Endothelial cell (in vitro differentiated cells): ENCODE measurements at regions not wholly inside any gene's neighbourhood (a gene's known extent, or its start where the extent isn't known, plus 50 kb on each side); places are given as distances from the start of the nearest gene placed in this dataset.

Experiments used
- DNase-seq: peaks from one replicate; pipeline ENCODE4 v3.0.0; 2021; ENCODE audit warnings: low spot score
- H3K27ac Mint-ChIP-seq: one replicate; pipeline ENCODE4 v1.8.0; 2021; ENCODE audit warnings: mixed read lengths, inconsistent platforms; ENCODE audit not compliant: unreplicated experiment
- H3K27me3 Mint-ChIP-seq: one replicate; pipeline ENCODE4 v1.8.0; 2021; ENCODE audit warnings: mild to moderate bottlenecking, moderate library complexity, mixed read lengths, inconsistent platforms; ENCODE audit not compliant: unreplicated experiment
- H3K36me3 Mint-ChIP-seq: one replicate; pipeline ENCODE4 v1.8.0; 2021; ENCODE audit warnings: mild to moderate bottlenecking, low read depth, mixed read lengths, inconsistent platforms; ENCODE audit not compliant: unreplicated experiment
- H3K4me1 Mint-ChIP-seq: one replicate; pipeline ENCODE4 v1.8.0; 2021; ENCODE audit warnings: mild to moderate bottlenecking, mixed read lengths, inconsistent platforms; ENCODE audit not compliant: unreplicated experiment
- H3K4me3 Mint-ChIP-seq: one replicate; pipeline ENCODE4 v1.8.0; 2021; ENCODE audit warnings: mild to moderate bottlenecking, mixed read lengths, inconsistent platforms; ENCODE audit not compliant: unreplicated experiment
- H3K9me3 Mint-ChIP-seq: one replicate; pipeline ENCODE4 v1.8.0; 2021; ENCODE audit warnings: mixed read lengths, inconsistent platforms; ENCODE audit not compliant: unreplicated experiment
- TF ChIP-seq, protein P1 (sequence below): fragments of 200-600 bp; sonication (generic); IDR thresholded peaks from one replicate; pipeline ENCODE4 v1.5.0; 2021; ENCODE audit warnings: antibody characterized with exemption; ENCODE audit not compliant: unreplicated experiment

- no peak overlapping the region for H3K4me3 Mint-ChIP-seq
- TF ChIP-seq, protein P1, sequence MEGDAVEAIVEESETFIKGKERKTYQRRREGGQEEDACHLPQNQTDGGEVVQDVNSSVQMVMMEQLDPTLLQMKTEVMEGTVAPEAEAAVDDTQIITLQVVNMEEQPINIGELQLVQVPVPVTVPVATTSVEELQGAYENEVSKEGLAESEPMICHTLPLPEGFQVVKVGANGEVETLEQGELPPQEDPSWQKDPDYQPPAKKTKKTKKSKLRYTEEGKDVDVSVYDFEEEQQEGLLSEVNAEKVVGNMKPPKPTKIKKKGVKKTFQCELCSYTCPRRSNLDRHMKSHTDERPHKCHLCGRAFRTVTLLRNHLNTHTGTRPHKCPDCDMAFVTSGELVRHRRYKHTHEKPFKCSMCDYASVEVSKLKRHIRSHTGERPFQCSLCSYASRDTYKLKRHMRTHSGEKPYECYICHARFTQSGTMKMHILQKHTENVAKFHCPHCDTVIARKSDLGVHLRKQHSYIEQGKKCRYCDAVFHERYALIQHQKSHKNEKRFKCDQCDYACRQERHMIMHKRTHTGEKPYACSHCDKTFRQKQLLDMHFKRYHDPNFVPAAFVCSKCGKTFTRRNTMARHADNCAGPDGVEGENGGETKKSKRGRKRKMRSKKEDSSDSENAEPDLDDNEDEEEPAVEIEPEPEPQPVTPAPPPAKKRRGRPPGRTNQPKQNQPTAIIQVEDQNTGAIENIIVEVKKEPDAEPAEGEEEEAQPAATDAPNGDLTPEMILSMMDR = no peak
- peaks cover 2% of the 10 kb centered on the region for H3K27me3 Mint-ChIP-seq
- no peaks in the 10 kb centered on the region for H3K36me3 Mint-ChIP-seq
- H3K9me3 Mint-ChIP-seq = no peaks in the 10 kb centered on the region
- no peaks in the 10 kb centered on the region for H3K4me1 Mint-ChIP-seq
- H3K27ac Mint-ChIP-seq = no peak overlapping the region
- no peak for DNase-seq
Measured at GRCh38 chr20:11521476-11522365, 396.0 kb upstream of the BTBD3 start.

- H3K27me3 Mint-ChIP-seq = peaks cover 2% of the 10 kb centered on the region
- H3K36me3 Mint-ChIP-seq = no peaks in the 10 kb centered on the region
- no peak for DNase-seq
- no peaks in the 10 kb centered on the region for H3K4me1 Mint-ChIP-seq
- no peak overlapping the region for H3K4me3 Mint-ChIP-seq
- H3K9me3 Mint-ChIP-seq = no peaks in the 10 kb centered on the region
- TF ChIP-seq, protein P1 = no peak
- no peak overlapping the region for H3K27ac Mint-ChIP-seq
Measured at GRCh38 chr20:11522366-11522741, 395.3 kb upstream of the BTBD3 start.

- Mint-ChIP-seq H3K9me3 (no peaks in the 10 kb centered on the region), H3K27me3 (no peaks in the 10 kb centered on the region), H3K36me3 (no peaks in the 10 kb centered on the region), H3K27ac (no peak overlapping the region), H3K4me3 (no peak overlapping the region), H3K4me1 (no peaks in the 10 kb centered on the region)
- no peak for DNase-seq
- TF ChIP-seq, protein P1 = no peak
Measured at GRCh38 chr20:11529047-11529446, 388.6 kb upstream of the BTBD3 start.

DNA sequence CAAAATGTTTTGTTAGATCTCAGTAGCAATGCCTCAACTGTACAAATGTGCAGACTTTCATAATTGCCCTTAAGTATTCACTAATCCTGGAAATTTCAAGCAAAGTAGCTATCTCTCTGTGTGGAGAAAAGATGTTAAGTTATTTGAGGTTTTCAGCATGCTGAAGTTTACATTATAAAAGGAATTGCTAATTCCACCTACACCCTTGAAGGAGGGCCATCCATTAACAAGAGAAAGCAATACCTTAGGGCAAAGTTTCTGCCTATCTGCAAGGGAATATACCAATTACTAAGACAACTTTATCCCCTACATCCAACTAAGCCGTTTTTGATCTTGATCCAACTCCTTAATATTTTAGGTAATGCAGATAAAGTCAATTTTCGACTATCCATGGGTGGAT, 380.7 kb upstream of the BTBD3 start:
- Mint-ChIP-seq H3K27me3 (no peaks in the 10 kb centered on the region), H3K4me3 (no peak overlapping the region), H3K4me1 (peaks cover 9% of the 10 kb centered on the region), H3K9me3 (no peaks in the 10 kb centered on the region), H3K36me3 (no peaks in the 10 kb centered on the region), H3K27ac (no peak overlapping the region)
- TF ChIP-seq, protein P1 = no peak
- DNase-seq = no peak

GRCh38 chr20:11539450-11539849, 378.2 kb upstream of the BTBD3 start:
- Mint-ChIP-seq H3K36me3 (no peaks in the 10 kb centered on the region), H3K27ac (no peak overlapping the region), H3K4me3 (no peak overlapping the region), H3K9me3 (no peaks in the 10 kb centered on the region), H3K4me1 (peaks cover 9% of the 10 kb centered on the region), H3K27me3 (no peaks in the 10 kb centered on the region)
- TF ChIP-seq, protein P1 = no peak
- no peak for DNase-seq
